IMR-90 (cell line): ENCODE measurements at regions not wholly inside any gene's neighbourhood (a gene's known extent, or its start where the extent isn't known, plus 50 kb on each side); places are given as distances from the start of the nearest gene placed in this dataset.

Experiments
- ATAC-seq: fragments of 200-7000 bp; cut with Tn5 transposase; 2 replicates; pipeline ENCODE4 v1.9.1; 2020; ENCODE audit warnings: low read depth, mild to moderate bottlenecking, moderate library complexity
- BruUV-seq: library from RNA; stranded (reverse); fragments of 400-500 nt; replicated peaks from 2 replicates; lab custom pipeline; 2021; lab: Mats Ljungman, UMichigan
- CTCF ChIA-PET: fragments of 300-600 bp; formaldehyde crosslinking; extraction: SDS; loops from one replicate; lab custom pipeline; 2021; ENCODE audit warnings: antibody characterized with exemption; lab: Yijun Ruan, JAX
- POLR2A ChIA-PET: fragments of 300-600 bp; sonication (Branson Sonifier 250); formaldehyde crosslinking; loops from one replicate; lab custom pipeline; 2022; ENCODE audit warnings: antibody characterized with exemption; ENCODE audit not compliant: unreplicated experiment; lab: Charles Lee
- DNase-seq: peaks from one replicate; pipeline ENCODE4 v3.0.0; 2013
- H2AFZ ChIP-seq: replicated peaks from 2 replicates; pipeline ENCODE3; 2013; ENCODE audit warnings: low read length, mild to moderate bottlenecking; ENCODE audit not compliant: poor library complexity
- H2AK5ac ChIP-seq: 2 replicates; pipeline ENCODE4 v1.6.1; 2013; ENCODE audit warnings: low read depth, low read length, inconsistent platforms
- H2AK9ac ChIP-seq: replicated peaks from 2 replicates; pipeline ENCODE3; 2013; ENCODE audit warnings: mild to moderate bottlenecking, low read depth, low read length, moderate library complexity; ENCODE audit not compliant: poor library complexity
- H2BK120ac ChIP-seq: 2 replicates; pipeline ENCODE4 v1.6.1; 2013; ENCODE audit warnings: low read depth, low read length, inconsistent platforms
- H2BK15ac ChIP-seq: 3 replicates; pipeline ENCODE4 v1.6.1; 2013; ENCODE audit warnings: low read depth, low read length, inconsistent platforms
- H2BK20ac ChIP-seq: 2 replicates; pipeline ENCODE4 v1.6.1; 2013; ENCODE audit warnings: low read depth, mild to moderate bottlenecking, inconsistent platforms, low read length, moderate library complexity
- H2BK5ac ChIP-seq: 2 replicates; pipeline ENCODE4 v1.6.1; 2013; ENCODE audit warnings: mild to moderate bottlenecking, low read depth, low read length, inconsistent platforms; ENCODE audit not compliant: poor library complexity, severe bottlenecking
- H3K14ac ChIP-seq: replicated peaks from 2 replicates; pipeline ENCODE4 v1.6.1; 2013; ENCODE audit warnings: low read depth, low read length, inconsistent platforms
- H3K18ac ChIP-seq: 2 replicates; pipeline ENCODE4 v1.6.1; 2013; ENCODE audit warnings: low read depth, low read length, control low read depth
- H3K23ac ChIP-seq: 2 replicates; pipeline ENCODE4 v1.6.1; 2013; ENCODE audit warnings: low read depth, low read length, inconsistent platforms
- H3K27ac ChIP-seq: 2 replicates; pipeline ENCODE4 v1.5.1; 2013; ENCODE audit warnings: mild to moderate bottlenecking, control low read depth, low read length; ENCODE audit not compliant: insufficient read depth
- H3K27me3 ChIP-seq: 2 replicates; pipeline ENCODE4 v1.6.1; 2013; ENCODE audit warnings: low read length; ENCODE audit not compliant: control insufficient read depth, insufficient read depth
- H3K36me3 ChIP-seq: 2 replicates; pipeline ENCODE4 v1.6.1; 2013; ENCODE audit warnings: low read length, mixed read lengths; ENCODE audit not compliant: control insufficient read depth, insufficient read depth
- H3K4ac ChIP-seq: 2 replicates; pipeline ENCODE4 v1.6.1; 2013; ENCODE audit warnings: low read depth, low read length, inconsistent platforms
- H3K4me1 ChIP-seq: 2 replicates; pipeline ENCODE4 v1.6.1; 2013; ENCODE audit warnings: low read length, mixed read lengths; ENCODE audit not compliant: control insufficient read depth, insufficient read depth
- H3K4me2 ChIP-seq: 2 replicates; pipeline ENCODE4 v1.6.1; 2013; ENCODE audit warnings: low read depth, mild to moderate bottlenecking, control low read depth, low read length, moderate library complexity
- H3K4me3 ChIP-seq: 2 replicates; pipeline ENCODE4 v1.5.1; 2013; ENCODE audit warnings: low read depth, mild to moderate bottlenecking, control low read depth, low read length, moderate library complexity; ENCODE audit not compliant: insufficient read depth
- H3K56ac ChIP-seq: 2 replicates; pipeline ENCODE4 v1.6.1; 2013; ENCODE audit warnings: low read length, inconsistent platforms; ENCODE audit not compliant: insufficient read depth; ENCODE audit errors: extremely low read depth
- H3K79me1 ChIP-seq, 2 experiments: 2 replicates each; pipeline ENCODE4 v1.6.1; 2013; ENCODE audit warnings: low read length in 2 of 2, inconsistent platforms in 1 of 2, low read depth in 1 of 2
- H3K9ac ChIP-seq: 2 replicates; pipeline ENCODE4 v1.6.1; 2013; ENCODE audit warnings: low read depth, low read length, control low read depth
- H3K9me1 ChIP-seq: 2 replicates; pipeline ENCODE4 v1.6.1; 2013; ENCODE audit warnings: low read length, inconsistent platforms; ENCODE audit not compliant: insufficient read depth
- H3K9me3 ChIP-seq: 2 replicates; pipeline ENCODE4 v1.6.1; 2013; ENCODE audit warnings: low read length; ENCODE audit not compliant: control insufficient read depth, insufficient read depth
- H4K20me1 ChIP-seq: 2 replicates; pipeline ENCODE4 v1.6.1; 2013; ENCODE audit warnings: low read length, inconsistent platforms; ENCODE audit not compliant: insufficient read depth
- H4K5ac ChIP-seq: 2 replicates; pipeline ENCODE4 v1.6.1; 2013; ENCODE audit warnings: mild to moderate bottlenecking, low read depth, low read length, control low read depth
- H4K8ac ChIP-seq, 2 experiments: 2 replicates each; pipeline ENCODE4 v1.6.1; 2013; ENCODE audit warnings: low read depth in 2 of 2, low read length in 2 of 2, control low read depth in 1 of 2, inconsistent platforms in 1 of 2
- H4K91ac ChIP-seq: 2 replicates; pipeline ENCODE4 v1.6.1; 2013; ENCODE audit warnings: low read depth, low read length, inconsistent platforms; ENCODE audit not compliant: insufficient read depth
- CEBPB ChIP-seq: IDR thresholded peaks from 2 replicates; pipeline ENCODE4 v1.6.1; 2012; ENCODE audit warnings: low read depth, low read length, improper control_type of control experiment
- CTCF ChIP-seq: conservative IDR thresholded peaks from 2 replicates; pipeline ENCODE4 v1.5.1; 2012; ENCODE audit warnings: mild to moderate bottlenecking, low read depth, low read length, improper control_type of control experiment
- MXI1 ChIP-seq: IDR thresholded peaks from 2 replicates; pipeline ENCODE4 v1.6.1; 2012; ENCODE audit warnings: low read depth, mild to moderate bottlenecking, low read length, moderate library complexity, borderline replicate concordance
- NFE2L2 ChIP-seq: fragments of 150-350 bp; IDR thresholded peaks from 2 replicates; pipeline ENCODE4 v1.6.1; 2016; ENCODE audit warnings: low read depth, mild to moderate bottlenecking, low read length
- POLR2A ChIP-seq: IDR thresholded peaks from 2 replicates; pipeline ENCODE4 v1.6.1; 2012; ENCODE audit warnings: mild to moderate bottlenecking, low read depth, low read length
- RAD21 ChIP-seq: IDR thresholded peaks from 2 replicates; pipeline ENCODE4 v1.6.1; 2012; ENCODE audit warnings: low read length, improper control_type of control experiment
- RCOR1 ChIP-seq: IDR thresholded peaks from 2 replicates; pipeline ENCODE4 v1.6.1; 2012; ENCODE audit warnings: mild to moderate bottlenecking, low read length, improper control_type of control experiment; ENCODE audit not compliant: insufficient replicate concordance
- RFX5 ChIP-seq: IDR thresholded peaks from 2 replicates; pipeline ENCODE4 v1.8.0; 2012; ENCODE audit warnings: low read depth, mild to moderate bottlenecking, low read length, moderate library complexity
- USF2 ChIP-seq: fragments of 150-350 bp; IDR thresholded peaks from 2 replicates; pipeline ENCODE4 v1.6.1; 2017; ENCODE audit warnings: mild to moderate bottlenecking, antibody characterized with exemption, low read length, low read depth
- WGBS, 2 experiments: methylation state at CpG; one replicate each; pipeline versions ENCODE4 v1.1.5 to v1.1.7; 2013; ENCODE audit warnings: missing lambda C conversion rate in 2 of 2; ENCODE audit not compliant: insufficient read length in 1 of 2; ENCODE audit errors: extremely low coverage in 2 of 2; 5-methylcytosine and 5-hydroxymethylcytosine counted together
- dilution Hi-C: fragments of 300-500 bp; cut with HindIII; formaldehyde crosslinking; loops from one replicate; pipeline ENCODE4 v1.14.3; 2018; ENCODE audit warnings: low sequenced_read_pairs; ENCODE audit not compliant: unreplicated experiment
- in situ Hi-C: fragments of 300-500 bp; cut with MboI; formaldehyde crosslinking; loops from 3 replicates; pipeline ENCODE4 v1.14.3; 2019; ENCODE audit warnings: low sequenced_read_pairs, inconsistent platforms, mixed read lengths
- intact Hi-C: fragments of 100-400 bp; cut with micrococcal nuclease; formaldehyde crosslinking; loops from 2 replicates; pipeline ENCODE4 v1.10.0; 2022

- H4K20me1 ChIP-seq, result no peaks in the 10 kb centered on the region
- H3K4ac ChIP-seq, result no peak overlapping the region
- H2BK15ac ChIP-seq, result no peak overlapping the region
- in situ Hi-C loops, result no loop called here
- H3K27ac ChIP-seq, result no peak overlapping the region
- no peak overlapping the region for H3K14ac ChIP-seq
- ChIA-PET POLR2A (no interaction called here), CTCF (no interaction called here)
- no peaks in the 10 kb centered on the region for H3K9me1 ChIP-seq
- dilution Hi-C loops, result no loop called here
- BruUV-seq, result no TSS peak
- no CpG with 5 or more reads among the region's 2 CpGs for WGBS, 2 experiments
- no peak for TF ChIP-seq RFX5
- no peak for TF ChIP-seq CEBPB
- no peak for TF ChIP-seq NFE2L2
- TF ChIP-seq RCOR1, result no peak
- TF ChIP-seq USF2, result no peak
- no peak for TF ChIP-seq MXI1
- TF ChIP-seq POLR2A, result no peak
- no peak for TF ChIP-seq CTCF
- TF ChIP-seq RAD21, result no peak
- H3K4me3 ChIP-seq, result no peak overlapping the region
- H3K9me3 ChIP-seq, result no peaks in the 10 kb centered on the region
- H3K79me1 ChIP-seq, result no peaks in the 10 kb centered on the region
- DNase-seq (no peak), ATAC-seq (no peak)
- no peak overlapping the region for H2AFZ ChIP-seq
- H3K9ac ChIP-seq, result no peak overlapping the region
- H3K4me2 ChIP-seq, result no peak overlapping the region
- intact Hi-C loops, result no loop called here
- H2BK5ac ChIP-seq, result no peak overlapping the region
- no peak overlapping the region for H4K8ac ChIP-seq
- H4K5ac ChIP-seq, result no peak overlapping the region
- no peak overlapping the region for H2BK20ac ChIP-seq
- no peak overlapping the region for H3K56ac ChIP-seq
- H3K18ac ChIP-seq, result no peak overlapping the region
- H3K4me1 ChIP-seq, result no peaks in the 10 kb centered on the region
- H2AK5ac ChIP-seq, result no peak overlapping the region
- H2BK120ac ChIP-seq, result no peak overlapping the region
- no peak overlapping the region for H2AK9ac ChIP-seq
- H3K27me3 ChIP-seq, result no peaks in the 10 kb centered on the region
- no peak overlapping the region for H4K91ac ChIP-seq
- H3K23ac ChIP-seq, result no peak overlapping the region
- no peaks in the 10 kb centered on the region for H3K36me3 ChIP-seq
Measured at GRCh38 chr4:66741081-66741480, 804.2 kb downstream of the CENPC start.
